ENCODE measurements at regions not wholly inside any gene's neighbourhood (a gene's known extent, or its start where the extent isn't known, plus 50 kb on each side); places are given as distances from the start of the nearest gene placed in this dataset.
"Not testable (repeated sequence)": the region's sequence is repeated elsewhere in the genome, so short reads cannot be mapped to it uniquely, and the experiment has no call there.

GRCh38 chr3:164927728-164928127 lies 150.6 kb downstream of the SI start:
- DNase-seq (ENCODE audit: low read depth) = no peak

- DNase-seq (ENCODE audit: low read depth) = no peak
These were observed 159.4 kb downstream of the SI start for GRCh38 chr3:164918905-164919304.

- no peak for DNase-seq (ENCODE audit: low read depth)
These were observed 165.4 kb downstream of the SI start for GRCh38 chr3:164912916-164913315.

- DNase-seq (ENCODE audit: low read depth) = no peak
These were observed 174.4 kb downstream of the SI start for GRCh38 chr3:164903820-164904451.

- no peak for DNase-seq (ENCODE audit: low read depth)
These were observed 181.0 kb downstream of the SI start for GRCh38 chr3:164897342-164897741.

- DNase-seq (ENCODE audit: low read depth) = no peak
These were observed 188.2 kb downstream of the SI start for GRCh38 chr3:164890061-164890460.

GRCh38 chr3:164883171-164883570 lies 195.1 kb downstream of the SI start:
- DNase-seq (ENCODE audit: low read depth) = no peak

GRCh38 chr3:164879201-164879600 lies 199.1 kb downstream of the SI start:
- DNase-seq (ENCODE audit: low read depth) = no peak

- no peak for DNase-seq (ENCODE audit: low read depth)
These were observed 213.8 kb downstream of the SI start for GRCh38 chr3:164864454-164864853.

- no peak for DNase-seq (ENCODE audit: low read depth)
These were observed 225.4 kb downstream of the SI start for GRCh38 chr3:164852866-164853265.

GRCh38 chr3:164851905-164852304 lies 226.4 kb downstream of the SI start:
- no peak for DNase-seq (ENCODE audit: low read depth)

- no peak for DNase-seq (ENCODE audit: low read depth)
These were observed 227.1 kb downstream of the SI start for GRCh38 chr3:164851204-164851603.

GRCh38 chr3:164848923-164849322 lies 229.4 kb downstream of the SI start:
- DNase-seq (ENCODE audit: low read depth) = no peak

- no peak for DNase-seq (ENCODE audit: low read depth)
These were observed 232.6 kb downstream of the SI start for GRCh38 chr3:164845739-164846138.

GRCh38 chr3:164832216-164832615 lies 246.1 kb downstream of the SI start:
- DNase-seq (ENCODE audit: low read depth) = no peak

- DNase-seq (ENCODE audit: low read depth) = no peak
These were observed 260.0 kb downstream of the SI start for GRCh38 chr3:164818318-164818717.

- no peak for DNase-seq (ENCODE audit: low read depth)
These were observed 264.2 kb downstream of the SI start for GRCh38 chr3:164814106-164814505.

- no peak for DNase-seq (ENCODE audit: low read depth)
These were observed 266.3 kb downstream of the SI start for GRCh38 chr3:164812042-164812441.

GRCh38 chr3:164806188-164806587 lies 272.1 kb downstream of the SI start:
- DNase-seq (ENCODE audit: low read depth) = no peak

- DNase-seq (ENCODE audit: low read depth) = no peak
These were observed 284.2 kb downstream of the SI start for GRCh38 chr3:164794099-164794498.

GRCh38 chr3:164791263-164791662 lies 287.0 kb downstream of the SI start:
- no peak for DNase-seq (ENCODE audit: low read depth)

- not testable (repeated sequence) for DNase-seq (ENCODE audit: low read depth)
These were observed 293.9 kb downstream of the SI start for GRCh38 chr3:164784407-164784806.

- no peak for DNase-seq (ENCODE audit: low read depth)
These were observed 296.5 kb downstream of the SI start for GRCh38 chr3:164781755-164782154.

- DNase-seq (ENCODE audit: low read depth) = no peak
These were observed 298.5 kb downstream of the SI start for GRCh38 chr3:164779816-164780215.

GRCh38 chr3:164752812-164753211 lies 325.5 kb downstream of the SI start:
- DNase-seq (ENCODE audit: low read depth) = no peak
